Ovary (tissue), 3 donors: ENCODE measurements at regions not wholly inside any gene's neighbourhood (a gene's known extent, or its start where the extent isn't known, plus 50 kb on each side); places are given as distances from the start of the nearest gene placed in this dataset.

Experiments
- EP300 ChIP-seq: sonication (generic); formaldehyde crosslinking; IDR thresholded peaks from one replicate; pipeline ENCODE4 v1.6.1; 2017; ENCODE audit warnings: antibody characterized with exemption
- POLR2A ChIP-seq: fragments of 450-650 bp; IDR thresholded peaks from one replicate; pipeline ENCODE4 v1.6.1; 2017; ENCODE audit warnings: antibody characterized with exemption, mild to moderate bottlenecking, moderate library complexity
- TF ChIP-seq, protein P1 (sequence below), 3 donors: fragments of 450-650 bp in 2 of 3; fragments of 200-600 bp in 1 of 3; IDR thresholded peaks; one replicate each; pipeline versions ENCODE4 v1.5.1 to v1.8.0; 2016 to 2022; ENCODE audit warnings: antibody characterized with exemption in 3 of 3, mild to moderate bottlenecking in 1 of 3
- donor health status: DM: no; HTN: no; CAD: no.

DNA sequence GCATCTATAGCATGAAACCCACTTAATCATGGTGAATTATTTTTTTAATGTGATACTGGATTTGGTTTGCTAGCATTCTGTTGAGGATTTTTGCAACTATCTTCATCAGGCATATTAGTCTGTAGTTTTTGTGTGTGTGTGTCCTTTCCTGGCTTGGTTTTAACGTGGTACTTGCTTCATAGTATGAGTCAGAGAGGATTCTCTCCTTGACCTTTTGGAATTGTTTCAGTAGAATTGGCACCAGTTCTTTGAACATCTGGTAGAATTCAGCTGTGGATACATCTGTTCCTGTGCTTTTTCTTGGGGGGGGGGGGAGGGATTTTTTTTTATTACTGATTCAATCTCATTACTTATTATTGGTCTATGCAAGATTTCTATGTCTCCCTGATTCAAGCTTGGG is 232.0 kb upstream of the KLF8 start:
- no peak for TF ChIP-seq EP300
- TF ChIP-seq POLR2A, result no peak
- TF ChIP-seq, protein P1, sequence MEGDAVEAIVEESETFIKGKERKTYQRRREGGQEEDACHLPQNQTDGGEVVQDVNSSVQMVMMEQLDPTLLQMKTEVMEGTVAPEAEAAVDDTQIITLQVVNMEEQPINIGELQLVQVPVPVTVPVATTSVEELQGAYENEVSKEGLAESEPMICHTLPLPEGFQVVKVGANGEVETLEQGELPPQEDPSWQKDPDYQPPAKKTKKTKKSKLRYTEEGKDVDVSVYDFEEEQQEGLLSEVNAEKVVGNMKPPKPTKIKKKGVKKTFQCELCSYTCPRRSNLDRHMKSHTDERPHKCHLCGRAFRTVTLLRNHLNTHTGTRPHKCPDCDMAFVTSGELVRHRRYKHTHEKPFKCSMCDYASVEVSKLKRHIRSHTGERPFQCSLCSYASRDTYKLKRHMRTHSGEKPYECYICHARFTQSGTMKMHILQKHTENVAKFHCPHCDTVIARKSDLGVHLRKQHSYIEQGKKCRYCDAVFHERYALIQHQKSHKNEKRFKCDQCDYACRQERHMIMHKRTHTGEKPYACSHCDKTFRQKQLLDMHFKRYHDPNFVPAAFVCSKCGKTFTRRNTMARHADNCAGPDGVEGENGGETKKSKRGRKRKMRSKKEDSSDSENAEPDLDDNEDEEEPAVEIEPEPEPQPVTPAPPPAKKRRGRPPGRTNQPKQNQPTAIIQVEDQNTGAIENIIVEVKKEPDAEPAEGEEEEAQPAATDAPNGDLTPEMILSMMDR (IDR thresholded peaks at IDR 0.05), result no peak
